ENCODE measurements at regions not wholly inside any gene's neighbourhood (a gene's known extent, or its start where the extent isn't known, plus 50 kb on each side); places are given as distances from the start of the nearest gene placed in this dataset.
"Not testable (repeated sequence)": the region's sequence is repeated elsewhere in the genome, so short reads cannot be mapped to it uniquely, and the experiment has no call there.

GRCh38 chr14:87405563-87405962 lies 587.4 kb downstream of the GALC start:
- DNase-seq = no peak

- no peak for DNase-seq
Observed at GRCh38 chr14:87397499-87397898, 595.5 kb downstream of the GALC start.

GRCh38 chr14:87391066-87391465 lies 601.9 kb downstream of the GALC start:
- DNase-seq = no peak

DNA sequence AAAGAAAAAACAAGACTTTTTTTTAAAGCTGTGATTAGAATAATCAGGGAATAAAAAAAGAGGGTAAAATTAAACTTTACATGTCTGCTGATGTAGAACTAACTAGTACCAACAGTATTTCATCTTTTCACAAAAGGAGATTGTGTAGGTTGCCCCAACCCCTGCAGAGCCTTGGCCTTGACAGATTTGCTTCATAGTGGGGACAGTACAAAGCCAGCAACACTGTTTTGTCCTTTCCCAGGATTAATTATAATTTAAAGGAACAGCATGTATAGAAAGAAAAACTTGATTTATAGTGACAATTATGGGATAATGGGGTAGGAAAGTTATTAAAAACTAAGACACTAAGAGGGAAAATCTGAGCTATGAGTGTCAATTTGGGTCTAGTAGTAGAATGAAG lies 604.0 kb downstream of the GALC start:
- DNase-seq = no peak

GRCh38 chr14:87387806-87388205 lies 605.2 kb downstream of the GALC start:
- DNase-seq = no peak

GRCh38 chr14:87386524-87386923 lies 606.5 kb downstream of the GALC start:
- no peak for DNase-seq

DNA sequence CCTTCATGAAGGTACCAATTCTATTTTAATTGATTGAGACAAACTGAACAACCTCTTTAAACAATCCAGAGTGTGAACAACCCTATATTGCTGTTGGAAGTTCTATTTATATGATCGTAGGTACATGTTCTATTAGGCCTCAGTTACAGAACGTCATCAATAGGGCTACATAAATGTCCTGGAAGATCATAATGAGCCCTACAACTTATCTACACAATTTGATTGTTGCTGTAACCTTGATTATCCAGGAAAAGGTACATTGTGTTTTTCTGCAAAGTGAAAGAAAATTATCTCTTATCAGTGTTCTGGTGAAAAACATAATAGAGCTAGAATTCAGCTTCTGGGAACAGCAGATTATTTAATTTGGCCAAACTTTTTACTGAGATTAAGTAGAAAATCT lies 612.9 kb downstream of the GALC start:
- DNase-seq = no peak

DNA sequence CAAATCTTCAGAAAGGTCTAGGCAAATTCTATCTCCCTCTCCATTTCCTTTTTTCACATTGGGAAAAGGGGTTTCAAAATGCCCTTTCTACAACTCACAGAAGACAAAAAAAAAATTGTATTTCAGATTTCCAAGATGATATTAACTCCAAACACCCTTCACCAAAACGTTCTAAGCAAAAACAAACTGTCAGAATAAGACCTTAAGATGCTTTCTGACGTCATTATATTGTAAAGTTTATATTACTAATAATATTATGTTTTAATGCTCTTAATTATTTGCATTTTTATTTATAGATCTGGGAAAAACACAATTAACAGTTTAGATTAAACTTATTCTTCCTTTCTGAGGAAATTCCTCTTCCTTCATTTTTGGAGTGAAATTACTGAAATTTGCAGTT lies 624.2 kb downstream of the GALC start:
- no peak for DNase-seq

GRCh38 chr14:87360246-87360645 lies 632.7 kb downstream of the GALC start:
- DNase-seq = not testable (repeated sequence)

DNA sequence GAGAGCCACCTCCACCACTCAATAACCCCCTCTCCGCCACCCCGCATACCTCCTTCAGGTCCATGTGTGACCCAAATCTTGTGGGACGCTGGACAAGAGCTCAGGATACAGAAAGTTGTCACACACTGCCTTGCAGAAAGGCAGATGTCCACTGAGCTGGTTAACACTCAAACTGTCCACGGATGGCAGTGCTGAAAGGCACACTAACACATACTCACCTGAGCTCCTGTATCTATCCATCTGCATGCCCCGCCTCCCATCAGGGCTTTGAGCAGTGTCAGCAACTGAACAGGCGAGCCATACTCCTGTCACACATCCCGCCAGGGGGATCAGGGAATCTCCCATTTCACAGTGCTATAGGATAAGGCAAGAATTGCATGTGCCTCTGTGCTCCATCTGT lies 642.0 kb downstream of the GALC start:
- DNase-seq = no peak

DNA sequence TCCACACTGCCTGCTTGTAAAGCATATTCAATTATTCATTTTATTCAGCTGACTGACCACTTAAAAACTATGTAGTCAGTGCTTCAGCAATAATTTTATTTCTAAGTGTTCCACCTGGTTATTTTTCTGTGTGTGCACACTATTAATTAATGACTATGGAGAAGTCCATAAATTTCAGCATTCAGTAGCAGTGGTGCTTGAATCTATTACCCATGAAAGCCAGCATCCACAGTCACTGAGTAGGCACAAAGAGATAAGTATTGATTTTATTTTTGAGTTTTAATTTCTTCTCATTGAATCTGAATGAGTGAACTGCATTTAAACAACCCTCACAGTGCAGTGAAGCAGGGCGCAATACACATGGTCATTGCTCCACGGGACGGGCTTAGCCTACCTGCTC lies 643.1 kb downstream of the GALC start:
- no peak for DNase-seq

GRCh38 chr14:87343652-87344051 lies 649.3 kb downstream of the GALC start:
- DNase-seq = no peak

- no peak for DNase-seq
Observed at GRCh38 chr14:87334997-87335685, 657.8 kb downstream of the GALC start.

DNA sequence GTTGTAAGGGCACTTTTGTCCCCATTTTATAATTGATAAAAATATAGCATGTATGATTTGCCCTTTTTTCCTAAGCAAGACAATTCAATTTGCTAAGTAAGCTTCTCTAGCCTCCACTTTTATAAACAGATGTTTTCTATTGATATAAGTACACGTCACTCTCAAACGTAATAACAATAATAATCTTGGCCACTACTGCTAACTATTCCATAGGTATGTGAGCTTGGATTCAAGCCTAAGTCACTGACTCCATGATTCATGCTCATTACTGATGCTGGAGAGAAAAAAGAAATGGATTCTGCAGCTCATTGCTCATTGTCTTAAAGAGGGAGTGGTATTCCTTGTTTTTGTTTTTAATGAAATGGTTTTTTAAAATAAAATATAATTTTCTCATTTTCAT lies 661.0 kb downstream of the GALC start:
- no peak for DNase-seq

- no peak for DNase-seq
Observed at GRCh38 chr14:87325741-87326140, 667.2 kb downstream of the GALC start.

DNA sequence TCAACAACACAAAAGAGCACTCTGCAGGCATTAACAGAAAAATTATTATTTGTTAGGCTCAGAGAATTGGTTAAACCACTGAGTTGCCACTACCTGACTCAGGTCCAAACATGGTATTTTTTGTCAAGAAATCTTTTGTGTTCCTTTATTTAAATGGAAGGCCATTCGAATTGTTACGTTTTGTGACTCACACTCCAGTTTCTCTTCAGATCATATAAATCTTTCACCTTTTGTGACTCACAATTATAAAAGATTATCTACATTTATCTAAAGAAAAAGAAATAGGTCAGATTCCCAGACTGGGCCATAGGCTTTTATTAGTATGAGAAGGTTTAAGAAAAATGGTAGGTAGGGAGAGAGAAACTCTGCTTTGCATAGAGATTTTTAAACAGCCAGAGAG lies 669.8 kb downstream of the GALC start:
- DNase-seq = no peak

- DNase-seq = no peak
Observed at GRCh38 chr14:87321548-87321947, 671.4 kb downstream of the GALC start.

- DNase-seq = no peak
Observed at GRCh38 chr14:87312894-87313205, 680.1 kb downstream of the GALC start.

DNA sequence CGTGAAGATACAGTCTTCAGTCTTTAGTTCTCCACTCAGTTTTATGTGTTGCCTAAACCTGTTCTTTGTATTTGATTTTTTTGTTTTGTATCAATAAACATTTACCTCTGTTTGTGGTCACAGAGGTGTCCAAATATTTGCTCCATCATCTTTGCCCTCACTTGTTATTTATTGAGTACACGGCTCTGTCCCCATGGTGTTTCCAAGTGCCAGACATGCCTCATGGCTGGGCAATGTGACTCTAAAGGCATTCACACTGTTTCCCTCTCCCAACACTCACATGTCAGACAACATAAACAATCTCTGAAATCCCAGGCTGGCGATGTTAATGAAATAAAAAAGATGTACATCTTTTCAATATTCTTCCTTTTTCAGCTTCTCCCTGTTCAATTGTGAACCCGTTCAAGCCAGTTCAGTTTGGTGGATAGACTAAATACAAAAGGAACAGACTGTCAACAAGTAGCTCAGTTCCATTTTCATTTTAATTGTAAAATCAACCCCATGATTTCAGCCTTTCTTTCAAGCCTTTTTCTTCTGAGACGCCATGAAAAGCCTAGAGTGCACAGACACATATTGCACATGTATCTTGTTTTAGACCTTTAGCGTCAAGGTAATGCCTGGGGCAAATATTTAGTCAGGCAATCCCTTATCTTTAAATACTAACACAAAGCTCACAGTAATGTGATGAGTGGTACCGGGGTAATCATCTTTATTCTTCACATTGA lies 680.7 kb downstream of the GALC start:
- DNase-seq = no peak

GRCh38 chr14:87309557-87309956 lies 683.4 kb downstream of the GALC start:
- no peak for DNase-seq

- DNase-seq = no peak
Observed at GRCh38 chr14:87306409-87307168, 686.4 kb downstream of the GALC start.

DNA sequence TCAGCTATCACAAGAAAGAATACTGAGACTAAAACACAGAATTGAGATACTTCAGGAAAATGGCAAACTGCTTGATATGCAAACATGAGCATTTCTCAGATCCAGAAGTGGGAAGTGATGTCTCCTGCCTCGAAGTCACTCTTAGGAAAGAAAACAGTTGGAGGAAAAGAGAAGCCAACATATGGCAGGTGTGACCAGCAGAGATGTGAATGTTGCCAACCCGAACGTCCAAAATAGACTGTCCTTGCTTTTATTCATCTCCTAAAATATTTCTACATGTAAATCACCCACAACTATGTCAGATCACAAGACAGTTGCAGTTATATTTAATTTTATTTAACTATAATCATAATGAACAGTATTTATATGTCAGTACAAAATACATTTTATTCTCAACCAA lies 687.6 kb downstream of the GALC start:
- DNase-seq = no peak

DNA sequence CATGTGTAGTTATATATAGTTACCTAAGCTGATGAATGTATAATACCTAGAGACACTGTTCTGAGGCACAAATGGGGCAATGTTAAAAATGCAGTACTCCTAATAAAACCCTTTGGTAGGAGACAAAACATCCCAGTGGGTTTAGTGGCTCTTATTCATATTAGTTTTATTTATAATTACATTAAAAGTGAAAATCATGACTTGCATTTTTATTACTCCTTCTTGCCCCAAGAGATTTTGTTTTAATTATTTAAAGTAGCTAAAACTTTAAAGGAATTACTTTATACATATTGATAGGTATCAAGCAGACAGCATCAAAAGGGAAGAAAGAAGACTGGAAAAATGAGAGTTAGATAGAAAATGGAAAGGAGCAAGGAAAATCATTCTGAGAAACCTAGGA lies 688.6 kb downstream of the GALC start:
- DNase-seq = no peak

GRCh38 chr14:87286826-87287225 lies 706.2 kb downstream of the GALC start:
- no peak for DNase-seq
